ENCODE measurements at regions not wholly inside any gene's neighbourhood (a gene's known extent, or its start where the extent isn't known, plus 50 kb on each side); places are given as distances from the start of the nearest gene placed in this dataset.

DNA sequence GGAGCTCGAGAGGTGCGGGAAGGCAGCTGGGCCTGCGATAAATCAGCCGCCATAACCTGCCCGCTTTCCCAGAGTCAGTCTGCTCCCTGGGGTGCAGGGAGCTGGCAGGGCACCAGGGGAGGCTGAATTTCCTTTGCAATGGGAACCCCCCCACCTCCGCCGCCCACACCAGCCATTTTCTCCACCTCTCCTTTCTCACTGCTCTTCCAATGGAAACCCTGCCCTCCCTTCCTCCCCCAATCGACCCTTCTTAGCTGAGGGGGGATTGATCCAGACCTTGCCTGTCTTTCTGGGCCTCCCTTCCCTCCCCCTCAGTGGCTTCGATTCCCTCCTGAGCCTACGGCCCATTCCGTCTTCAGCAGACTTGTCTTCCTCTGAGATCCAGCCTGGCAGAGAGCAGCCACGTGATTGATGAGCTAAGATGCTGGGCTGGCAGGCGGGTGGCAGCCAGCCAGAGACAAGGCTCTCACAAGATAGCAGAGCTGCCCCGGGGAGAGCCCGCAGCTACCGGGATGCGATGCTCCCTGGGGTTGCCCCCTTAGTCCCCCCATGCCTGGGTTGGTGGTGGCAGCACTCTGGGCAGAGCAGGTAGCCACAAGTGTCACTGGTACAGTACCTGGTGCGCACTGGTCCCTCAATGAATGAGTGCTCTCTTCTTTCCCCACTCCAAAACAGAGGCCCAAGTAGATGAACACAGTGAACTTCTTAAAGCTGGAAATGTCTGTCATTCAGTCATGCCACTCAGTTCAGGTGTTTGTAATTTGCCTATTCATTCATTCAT lies 53.7 kb upstream of the FABP6 start:
- intact Hi-C loops (cut with DNase I): no loop called here
- ATAC-seq (peak; percentile 89 to 94), DNase-seq (peak; percentile 64)

DNA sequence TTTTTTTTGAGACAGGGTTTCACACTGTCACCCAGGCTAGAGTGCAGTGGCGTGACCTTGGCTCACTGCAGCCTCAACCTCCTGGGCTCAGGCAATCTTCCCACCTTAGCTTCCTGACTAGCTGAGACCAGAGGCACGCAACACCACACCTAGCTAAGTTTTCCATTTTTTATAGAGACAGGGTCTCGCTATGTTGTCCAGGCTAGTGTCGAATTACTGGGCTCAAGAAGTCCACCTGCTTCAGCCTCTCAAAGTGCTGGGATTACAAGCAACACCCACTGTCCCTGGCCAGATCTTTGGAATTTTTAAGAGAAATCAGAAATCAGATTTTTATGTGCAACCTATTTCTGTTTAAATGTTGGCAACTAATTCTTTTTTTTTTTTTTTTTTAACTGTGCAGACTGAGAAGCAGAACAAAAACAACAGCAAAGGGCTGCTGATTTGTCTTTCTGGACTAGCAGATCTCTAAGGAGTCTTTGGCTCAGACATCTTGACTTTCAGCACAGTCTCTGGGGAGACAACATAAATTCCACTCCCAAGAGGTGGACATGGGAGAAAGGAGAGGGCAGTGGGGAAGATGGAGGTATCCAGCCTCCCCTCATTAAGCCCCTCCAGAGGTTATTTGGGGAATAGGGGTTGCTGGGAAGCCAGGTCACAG lies 54.4 kb upstream of the FABP6 start:
- DNase-seq (no peak), ATAC-seq (peak; percentile 15 to 17)
- intact Hi-C loops (cut with DNase I): no loop called here

DNA sequence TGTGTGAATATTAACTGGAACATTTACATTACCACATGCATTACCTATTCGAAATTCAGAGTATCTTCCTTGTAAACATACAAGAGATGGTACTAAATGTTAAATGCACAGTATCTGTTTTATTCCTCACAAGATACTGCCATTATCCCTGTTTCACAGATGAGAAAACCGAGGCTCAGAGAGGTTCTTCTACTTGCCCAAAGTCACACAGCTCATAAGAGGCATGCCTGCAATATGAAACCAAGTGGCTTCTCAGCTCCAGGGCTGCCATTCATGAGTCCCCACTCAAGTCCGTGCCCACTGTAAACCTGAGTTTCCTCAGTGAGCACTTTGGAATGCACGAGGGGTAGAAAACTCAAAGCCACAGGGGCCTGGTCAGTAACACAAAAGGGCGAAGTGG lies 55.0 kb upstream of the FABP6 start:
- ATAC-seq (no peak), DNase-seq (no peak)
- intact Hi-C loops (cut with DNase I): no loop called here

DNA sequence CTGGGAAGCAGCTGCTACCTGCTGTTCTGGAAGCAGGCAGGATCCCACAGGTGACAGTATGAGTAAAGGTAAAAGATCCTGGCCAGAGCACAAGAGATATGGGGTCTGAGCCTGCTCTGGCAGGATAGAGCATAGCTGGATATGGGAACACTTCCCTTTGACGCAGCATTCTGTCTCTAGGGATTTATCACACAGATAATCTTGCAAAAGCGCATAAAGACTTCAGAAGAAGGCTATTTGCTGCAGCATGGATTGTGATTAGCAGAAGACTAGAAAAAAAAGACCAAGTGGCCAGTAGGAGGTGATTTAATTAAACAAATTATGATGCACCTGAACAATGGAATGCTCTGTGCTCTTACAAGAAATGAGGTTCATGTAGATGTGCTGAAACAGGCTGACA lies 52.4 kb upstream of the PWWP2A start:
- ATAC-seq: no peak
- intact Hi-C loops (cut with DNase I): no loop called here
- no peak for DNase-seq

DNA sequence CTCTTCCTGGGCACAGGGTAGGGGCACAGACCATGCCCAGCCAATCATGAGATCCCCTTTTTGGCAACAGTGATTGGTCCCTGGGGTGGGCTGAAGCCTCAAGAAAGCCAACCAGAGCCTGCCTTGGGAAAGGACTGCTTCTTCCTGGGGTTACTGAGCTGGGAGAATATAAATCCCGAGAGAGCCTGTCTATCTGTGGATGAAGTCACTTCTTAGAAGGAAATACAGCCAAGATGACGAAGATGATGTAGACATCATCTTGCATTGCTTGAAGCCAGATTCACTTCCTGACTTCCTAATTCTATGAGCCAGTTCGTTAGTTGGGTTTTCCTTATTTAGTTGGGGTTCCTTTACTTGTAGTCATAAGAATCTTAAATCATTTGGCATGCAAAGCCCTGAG lies 50.1 kb upstream of the PWWP2A start:
- intact Hi-C loops (cut with DNase I): no loop called here
- peak in 1 of 2 donors; percentile 5 for ATAC-seq
- DNase-seq: no peak
